ENCODE measurements at regions not wholly inside any gene's neighbourhood (a gene's known extent, or its start where the extent isn't known, plus 50 kb on each side); places are given as distances from the start of the nearest gene placed in this dataset.

GRCh38 chr6:149211046-149211571 is 106.4 kb upstream of the TAB2 start:
- intact Hi-C loops (cut with micrococcal nuclease) (no loop called here), in situ Hi-C loops (cut with MboI) (no loop called here)
- Histone ChIP-seq H3K27ac (ENCODE audit: extremely low read depth, low read depth, low read length) (no peak overlapping the region), H3K79me2 (ENCODE audit: control insufficient read depth, insufficient read depth, low read length) (no peaks in the 10 kb centered on the region), H3K9ac (ENCODE audit: insufficient read depth in 1 of 2, low read depth in 2 of 2, low read length in 2 of 2) (no peak overlapping the region), H3K4me3 (no peak overlapping the region), H4K20me1 (replicated peaks; ENCODE audit: control insufficient read depth, insufficient read depth, low read length) (no peaks in the 10 kb centered on the region), H3K9me3 (replicated peaks; ENCODE audit: control insufficient read depth, insufficient read depth, low read depth, low read length) (no peaks in the 10 kb centered on the region; the same call in 1 of the 2 replicates), H3K9me1 (ENCODE audit: control insufficient read depth, insufficient read depth, low read length) (no peaks in the 10 kb centered on the region), H3K27me3 (ENCODE audit: control insufficient read depth in 2 of 2, insufficient read depth in 2 of 2, low read length in 2 of 2) (peaks cover 0 to 3% of the 10 kb centered on the region in 2 experiments; a peak in 2 of 5 replicates), H3K4me2 (ENCODE audit: insufficient read depth, low read length) (no peak overlapping the region), H3K4me1 (replicated peaks in 1 of 2; ENCODE audit: control insufficient read depth in 2 of 2, insufficient read depth in 2 of 2, low read length in 2 of 2) (peaks cover 5 to 26% of the 10 kb centered on the region in 2 experiments; a peak in 2 of 5 replicates), H3K36me3 (ENCODE audit: control insufficient read depth, insufficient read depth, low read length) (no peaks in the 10 kb centered on the region), H2AFZ (ENCODE audit: low read depth, low read length) (no peak overlapping the region)
- ChIA-PET CTCF (ENCODE audit: low intra/inter-chr PET ratio) (no interaction called here), POLR2A (interaction anchor here (0.6 to 1.0 kb wide), 2 partner anchors 12 to 36 kb away, joined by 3 read pairs; no protein-coding TSS in a partner anchor)
- 0 out of 2 replicates have a peak, but pooled peaks have one; percentile 8 for TF ChIP-seq NFE2 (IDR thresholded peaks at IDR 0.05; ENCODE audit: low read depth)
- TF ChIP-seq BRD4 (IDR thresholded peaks at IDR 0.05) = no peak
- TF ChIP-seq POLR2B (IDR thresholded peaks at IDR 0.05; ENCODE audit: low read depth, partially characterized antibody) = no peak
- TF ChIP-seq BHLHE40 (IDR thresholded peaks at IDR 0.05; ENCODE audit: low read length) = 0 out of 2 replicates have a peak, but pooled peaks have one; percentile 14
- TF ChIP-seq ADNP (tag; IDR thresholded peaks at IDR 0.05) = no peak
- TF ChIP-seq SRF (CRISPR knock-in tag; IDR thresholded peaks at IDR 0.05) = peak in 1 of 2 experiments; percentile 66; a peak in 1 of 4 replicates
- TF ChIP-seq ZNF398 (CRISPR knock-in tag; IDR thresholded peaks at IDR 0.05) = no peak
- TF ChIP-seq ZNF695 (CRISPR knock-in tag; IDR thresholded peaks at IDR 0.05) = no peak
- no peak for TF ChIP-seq PCBP2 (IDR thresholded peaks at IDR 0.05; ENCODE audit: low read depth, low read length, poor library complexity, severe bottlenecking)
- no peak for FAIRE-seq
- ATAC-seq = peak; percentile 37; the same call in 1 of the 3 replicates
- no TSS peak for BruUV-seq (replicated peaks)
- 3% methylated on average over 6 of the region's 6 CpGs for WGBS (ENCODE audit: insufficient coverage, low coverage, missing lambda C conversion rate)
- no peak for DNase-seq (ENCODE audit: extremely low read depth in 1 of 4, low spot score in 3 of 4)
